IPS-NIHi7 (cell line): ENCODE measurements at regions not wholly inside any gene's neighbourhood (a gene's known extent, or its start where the extent isn't known, plus 50 kb on each side); places are given as distances from the start of the nearest gene placed in this dataset.

Source experiments
- DNase-seq: peaks from one replicate; pipeline ENCODE4 v3.0.0; 2012; ENCODE audit warnings: mixed read lengths; ENCODE audit errors: extremely low spot score

- DNase-seq: no peak
These were observed 433.8 kb upstream of the TCF4 start for GRCh38 chr18:56021809-56022195.

- DNase-seq: no peak
These were observed 433.3 kb upstream of the TCF4 start for GRCh38 chr18:56021136-56021808.

GRCh38 chr18:56019908-56020307 is 431.9 kb upstream of the TCF4 start:
- no peak for DNase-seq

GRCh38 chr18:56019156-56019555 is 431.2 kb upstream of the TCF4 start:
- no peak for DNase-seq

GRCh38 chr18:56009411-56009810 is 421.4 kb upstream of the TCF4 start:
- no peak for DNase-seq

GRCh38 chr18:56003720-56004088 is 415.7 kb upstream of the TCF4 start:
- no peak for DNase-seq

GRCh38 chr18:56003009-56003719 is 415.2 kb upstream of the TCF4 start:
- no peak for DNase-seq

GRCh38 chr18:56001576-56001975 is 413.6 kb upstream of the TCF4 start:
- no peak for DNase-seq

DNA sequence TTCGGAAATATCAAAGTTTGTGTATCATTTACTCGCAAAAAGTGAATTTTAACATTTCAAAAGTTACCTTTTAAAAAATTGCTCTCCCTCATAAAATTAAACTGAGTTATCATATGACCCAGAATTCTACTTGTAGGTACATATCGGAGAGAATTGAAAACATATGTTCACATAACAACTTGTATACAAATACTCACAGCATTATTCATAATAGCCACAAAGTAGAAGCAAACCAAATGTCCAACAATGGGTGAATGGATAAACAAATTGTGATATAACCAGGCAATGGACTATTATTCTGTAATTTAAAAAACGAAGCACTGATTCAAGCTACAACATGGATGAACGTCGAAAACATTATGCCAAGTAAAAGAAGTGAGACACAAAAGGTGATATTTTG is 412.0 kb upstream of the TCF4 start:
- DNase-seq: no peak

DNA sequence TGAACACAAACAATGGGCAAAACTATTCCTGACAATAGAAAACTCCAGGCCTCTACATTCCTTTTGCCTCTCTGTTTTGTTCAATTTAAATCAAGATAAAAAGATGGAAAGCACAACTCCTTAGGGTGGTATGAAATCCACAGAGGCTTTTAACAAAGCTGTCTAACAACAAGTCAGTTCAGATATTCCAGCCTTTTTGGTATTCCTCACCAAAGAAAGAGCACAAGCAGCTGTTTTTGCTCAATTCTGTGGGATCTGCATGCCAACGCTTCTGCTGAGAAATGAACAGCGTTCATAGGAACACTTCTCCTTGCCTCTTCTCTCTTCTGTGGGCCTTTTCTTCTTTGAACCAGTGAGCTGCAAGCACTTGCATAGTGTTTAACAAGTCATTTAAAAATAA is 411.6 kb upstream of the TCF4 start:
- DNase-seq: no peak

GRCh38 chr18:55998801-55999385 is 410.9 kb upstream of the TCF4 start:
- DNase-seq: no peak

DNA sequence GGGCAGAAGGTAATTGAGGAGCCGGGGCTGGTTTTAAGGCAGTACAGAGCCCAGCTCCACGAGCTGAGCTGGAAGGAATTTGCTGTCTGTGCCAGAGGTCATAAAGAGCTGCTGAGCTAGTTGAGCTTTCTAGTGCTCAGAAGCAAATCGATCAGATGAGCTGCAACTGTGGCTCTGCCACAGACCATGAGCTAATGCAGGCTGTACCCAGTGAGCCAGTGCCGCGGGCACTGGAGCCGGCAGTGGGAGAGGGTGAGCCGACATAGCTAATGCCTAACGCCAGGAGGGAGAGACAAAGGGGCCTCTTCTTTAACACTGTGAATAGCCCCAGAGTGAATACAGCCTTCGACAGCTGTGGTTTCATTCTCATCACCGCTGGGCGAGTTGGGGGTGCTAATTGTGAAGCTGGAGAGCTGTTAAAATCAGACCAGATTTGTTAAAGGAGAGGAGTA is 410.1 kb upstream of the TCF4 start:
- DNase-seq: peak; percentile 24

DNA sequence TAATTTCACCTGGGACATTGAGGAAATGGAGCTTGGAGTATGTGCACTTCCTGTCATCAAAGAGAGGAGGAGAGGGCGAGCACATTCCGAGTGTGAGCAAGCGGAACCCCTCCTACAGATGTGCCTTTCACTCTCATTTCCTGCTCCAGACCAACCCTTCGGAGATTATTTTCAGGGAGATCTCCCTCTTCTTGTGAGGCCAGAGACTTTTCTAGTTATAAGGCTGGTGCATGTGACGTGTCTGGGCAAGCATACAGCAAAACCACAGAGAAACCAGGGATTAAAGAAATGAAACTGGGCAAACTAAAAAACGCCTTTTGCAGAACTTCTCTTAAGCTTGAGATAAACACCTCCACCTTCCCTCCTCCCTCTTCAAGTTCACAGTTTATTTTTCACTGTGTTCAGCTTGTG is 409.2 kb upstream of the TCF4 start:
- peak; percentile 19 for DNase-seq

- DNase-seq: no peak
These were observed 408.7 kb upstream of the TCF4 start for GRCh38 chr18:55996717-55997116.

DNA sequence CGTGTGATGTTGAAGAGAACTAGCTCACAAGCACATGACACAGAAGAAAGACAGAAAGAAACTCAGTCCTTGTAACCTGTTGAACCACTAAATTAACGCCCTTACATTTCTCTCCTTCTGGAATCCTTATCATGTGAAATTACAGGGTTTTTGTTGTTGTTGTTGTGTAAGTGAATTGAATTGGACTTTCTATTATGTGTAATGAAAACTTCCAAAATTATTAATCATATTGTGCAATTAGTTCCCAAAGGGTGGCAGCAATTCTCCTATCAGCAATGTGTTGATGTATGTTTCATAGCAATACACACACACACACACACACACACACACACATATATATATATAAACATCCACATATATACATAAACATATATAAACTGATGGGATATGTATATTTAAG is 402.2 kb upstream of the TCF4 start:
- DNase-seq: no peak

- DNase-seq: no peak
These were observed 400.5 kb upstream of the TCF4 start for GRCh38 chr18:55988537-55988936.

GRCh38 chr18:55983433-55983832 is 395.4 kb upstream of the TCF4 start:
- no peak for DNase-seq

- DNase-seq: peak; percentile 56
These were observed 395.0 kb upstream of the TCF4 start for GRCh38 chr18:55982992-55983391.

DNA sequence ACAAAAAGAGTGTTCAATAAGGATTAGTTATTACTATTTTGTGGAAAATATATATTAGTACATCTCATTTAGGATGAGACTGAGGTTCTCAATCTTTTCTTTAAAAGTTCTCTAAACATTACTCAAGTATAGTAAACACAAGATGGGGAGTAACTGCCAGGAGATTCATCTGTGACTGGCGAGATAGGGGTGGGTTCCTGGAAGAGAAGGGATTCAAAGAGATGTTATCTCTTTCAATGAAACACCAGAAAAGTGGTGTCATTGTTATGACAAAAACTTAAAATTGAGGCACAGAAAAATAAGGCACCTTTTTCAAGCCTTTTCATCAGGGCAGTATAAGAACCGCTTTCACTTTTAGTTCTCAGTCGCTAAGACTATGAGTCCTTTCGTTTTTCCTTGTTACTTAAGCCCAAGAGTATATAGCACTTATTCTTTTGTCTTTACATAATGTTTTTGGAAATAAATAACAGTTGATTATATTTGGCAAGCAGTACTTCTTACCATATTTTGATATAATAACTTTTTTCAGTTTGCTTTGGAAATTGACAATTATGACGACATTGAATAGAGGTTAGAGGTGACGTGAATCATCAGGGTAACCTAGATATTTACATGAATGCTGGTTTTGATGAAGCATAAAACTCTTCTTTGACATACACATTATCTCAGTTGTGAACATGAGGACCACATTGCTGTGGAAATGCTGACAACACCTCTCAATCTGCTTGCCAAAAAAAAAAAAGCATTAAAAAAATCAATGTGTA is 393.9 kb upstream of the TCF4 start:
- DNase-seq: no peak

DNA sequence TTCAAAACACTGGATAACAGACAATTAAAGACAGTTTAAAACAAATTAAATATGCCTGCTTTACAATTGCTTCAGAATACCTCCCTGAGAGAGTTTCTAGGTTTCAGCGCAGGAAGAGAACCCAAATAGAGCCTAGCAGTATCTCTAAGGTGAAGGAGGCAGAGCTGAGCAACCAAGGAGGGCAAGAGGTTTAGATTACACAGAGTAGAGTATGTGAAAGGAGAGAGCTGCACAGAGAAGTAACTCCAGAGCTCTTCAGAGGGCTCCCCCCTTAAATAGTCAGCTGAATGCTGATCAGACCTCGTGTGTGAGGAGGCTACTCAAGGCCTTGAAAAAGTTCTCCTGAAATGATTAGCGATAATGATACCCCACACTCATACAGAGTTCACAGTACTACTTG is 386.5 kb upstream of the TCF4 start:
- no peak for DNase-seq

DNA sequence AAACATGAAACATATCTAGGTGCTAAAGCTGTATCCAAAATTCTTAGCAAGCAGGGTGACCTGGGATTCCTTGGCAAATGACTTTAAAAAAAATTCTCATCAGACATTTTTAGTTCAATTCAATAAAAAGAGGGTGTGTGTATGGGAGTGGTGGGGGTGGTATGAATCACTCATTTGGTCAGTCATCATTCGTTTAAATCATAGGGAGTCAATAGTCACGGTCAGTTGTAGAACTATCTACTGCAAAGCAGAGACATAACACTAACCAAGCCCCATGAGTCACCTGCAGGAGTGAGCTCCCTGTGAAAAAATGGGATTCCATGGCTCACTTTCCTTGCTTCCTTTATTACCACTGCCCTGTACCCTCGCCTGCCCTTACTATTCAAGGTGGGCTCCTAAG is 380.6 kb upstream of the TCF4 start:
- no peak for DNase-seq

DNA sequence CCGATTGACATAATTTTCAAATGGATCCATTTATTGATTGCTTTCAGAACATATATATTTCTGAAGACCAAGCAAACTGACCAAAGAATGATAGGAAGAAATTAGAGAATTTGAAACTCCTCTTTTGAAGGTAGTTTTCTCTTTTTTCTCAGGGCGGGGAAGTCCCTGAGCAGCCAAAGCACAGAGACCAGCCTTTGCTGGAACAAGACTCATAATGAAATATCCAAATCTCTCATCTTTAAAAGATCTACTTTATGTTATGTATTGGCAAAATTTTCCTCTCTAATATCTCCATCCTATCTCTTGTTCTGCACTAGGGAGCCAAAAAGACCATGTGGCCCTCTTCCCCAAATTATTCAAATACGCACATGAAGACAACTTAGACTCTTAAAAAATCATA is 379.0 kb upstream of the TCF4 start:
- DNase-seq: no peak

DNA sequence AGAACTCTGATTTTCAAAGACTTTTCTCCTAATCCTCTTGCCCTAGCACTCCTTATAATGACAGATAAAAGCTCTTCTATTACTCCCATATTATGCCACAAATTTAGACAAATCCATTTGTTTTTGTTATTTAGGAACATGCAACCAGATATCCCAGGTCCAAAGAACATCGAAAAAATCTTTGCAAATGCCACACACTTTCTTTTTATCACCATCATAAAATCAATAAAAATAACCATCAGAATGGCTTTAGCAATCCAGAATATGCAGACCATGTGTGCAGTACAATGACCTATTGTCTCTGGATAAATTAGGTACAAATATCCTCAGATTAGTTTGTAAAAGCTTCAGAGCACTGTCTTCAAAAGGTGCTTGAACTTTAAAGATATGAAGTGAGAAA is 376.2 kb upstream of the TCF4 start:
- no peak for DNase-seq
